HCT116 (cell line): ENCODE measurements at regions not wholly inside any gene's neighbourhood (a gene's known extent, or its start where the extent isn't known, plus 50 kb on each side); places are given as distances from the start of the nearest gene placed in this dataset.

Experiments
- ATAC-seq: fragments of 200-7000 bp; cut with Tn5 transposase; 2 replicates; pipeline ENCODE4 v1.9.1; 2020; ENCODE audit warnings: mild to moderate bottlenecking, moderate library complexity
- BruUV-seq: library from RNA; stranded (reverse); fragments of 400-500 nt; replicated peaks from 2 replicates; lab custom pipeline; 2021; lab: Mats Ljungman, UMichigan
- CTCF ChIA-PET: fragments of 300-600 bp; sonication (Branson Sonifier 250); formaldehyde crosslinking; loops from one replicate; lab custom pipeline; 2021; ENCODE audit warnings: antibody characterized with exemption; lab: Charles Lee
- POLR2A ChIA-PET: fragments of 300-600, 350-600 bp; sonication (Branson Sonifier 250); formaldehyde crosslinking; loops from one replicate; lab custom pipeline; 2021; ENCODE audit warnings: antibody characterized with exemption; lab: Charles Lee
- RAD21 ChIA-PET, 2 experiments: fragments of 300-600 bp; sonication (Branson Sonifier 250); formaldehyde crosslinking; loops; one replicate each; lab custom pipeline; 2023; ENCODE audit warnings: low total read pairs in 2 of 2; ENCODE audit not compliant: uncharacterized antibody in 2 of 2, unreplicated experiment in 2 of 2, low non-redundant PET in 1 of 2; lab: Charles Lee
- DNase-seq: peaks from one replicate; pipeline ENCODE4 v3.0.0-alpha.2; 2010; ENCODE audit warnings: low read depth, low spot score
- H2AFZ ChIP-seq: fragments of 200-600 bp; shearing (Covaris generic), sonication (generic); 2 replicates; pipeline ENCODE4 v1.6.1; 2017; ENCODE audit warnings: low read depth, mixed run types, mixed read lengths, antibody characterized with exemption, low read length; ENCODE audit not compliant: poor library complexity, severe bottlenecking
- H3K27ac ChIP-seq: 2 replicates; pipeline ENCODE4 v1.5.1; 2012; ENCODE audit warnings: low read depth, low read length
- H3K27me3 ChIP-seq: fragments of 200-600 bp; sonication (generic); 2 replicates; pipeline ENCODE4 v1.6.1; 2016; ENCODE audit warnings: mixed run types, low read length, mixed read lengths; ENCODE audit not compliant: insufficient read depth
- H3K36me3 ChIP-seq, 2 experiments: fragments of 200-500 bp in 1 of 2; fragments of 200-600 bp in 1 of 2; sonication (Bioruptor generic) in 1 of 2; sonication (generic) in 1 of 2; 2 replicates each; pipeline versions ENCODE4 v1.5.1 to v1.6.1; 2014 to 2016; ENCODE audit warnings: low read length in 2 of 2, inconsistent platforms in 1 of 2, mixed read lengths in 1 of 2, mixed run types in 1 of 2; ENCODE audit not compliant: insufficient read depth in 2 of 2, control insufficient read depth in 1 of 2
- H3K4me1 ChIP-seq, 2 experiments: fragments of 200-600 bp in 1 of 2; sonication (generic) in 1 of 2; 2 replicates each; pipeline versions ENCODE4 v1.5.1 to v1.6.1; 2012 to 2017; ENCODE audit warnings: low read length in 2 of 2, inconsistent platforms in 1 of 2, mild to moderate bottlenecking in 1 of 2, mixed read lengths in 1 of 2, mixed run types in 1 of 2, moderate library complexity in 1 of 2; ENCODE audit not compliant: insufficient read depth in 2 of 2, control insufficient read depth in 1 of 2
- H3K4me2 ChIP-seq: fragments of 200-600 bp; sonication (generic); 2 replicates; pipeline ENCODE4 v1.6.1; 2017; ENCODE audit warnings: mixed run types, low read length, mixed read lengths
- H3K4me3 ChIP-seq, 2 experiments: fragments of 200-600 bp in 1 of 2; sonication (generic) in 1 of 2; replicated peaks in 1 of 2; 2 replicates each; pipeline ENCODE4 v1.5.1; 2011 to 2016; ENCODE audit warnings: low read length in 2 of 2, control low read depth in 1 of 2, low read depth in 1 of 2, mild to moderate bottlenecking in 1 of 2, mixed read lengths in 1 of 2, mixed run types in 1 of 2
- H3K79me2 ChIP-seq: fragments of 200-600 bp; sonication (generic); 2 replicates; pipeline ENCODE4 v1.6.1; 2017; ENCODE audit warnings: mild to moderate bottlenecking, mixed run types, low read length, moderate library complexity, mixed read lengths; ENCODE audit not compliant: insufficient read depth
- H3K9ac ChIP-seq: fragments of 200-600 bp; sonication (generic); 2 replicates; pipeline ENCODE4 v1.6.1; 2016; ENCODE audit warnings: low read length, mixed read lengths
- H3K9me2 ChIP-seq: fragments of 200-600 bp; sonication (generic), shearing (Covaris generic); 2 replicates; pipeline ENCODE4 v1.6.1; 2017; ENCODE audit warnings: mixed run types, mild to moderate bottlenecking, moderate library complexity; ENCODE audit not compliant: insufficient read depth
- H3K9me3 ChIP-seq, 2 experiments: fragments of 200-500 bp in 1 of 2; fragments of 200-600 bp in 1 of 2; sonication (Bioruptor generic) in 1 of 2; sonication (generic) in 1 of 2; 2 replicates each; pipeline ENCODE4 v1.6.1; 2014 to 2017; ENCODE audit warnings: low read length in 2 of 2, mixed read lengths in 2 of 2, inconsistent platforms in 1 of 2, low read depth in 1 of 2, mild to moderate bottlenecking in 1 of 2, mixed run types in 1 of 2, moderate library complexity in 1 of 2; ENCODE audit not compliant: control insufficient read depth in 1 of 2, insufficient read depth in 1 of 2
- H4K20me1 ChIP-seq: fragments of 200-600 bp; sonication (generic), shearing (Covaris generic); 2 replicates; pipeline ENCODE4 v1.6.1; 2017; ENCODE audit warnings: mixed run types, mild to moderate bottlenecking, moderate library complexity; ENCODE audit not compliant: insufficient read depth
- ATF3 ChIP-seq: IDR thresholded peaks from 2 replicates; pipeline ENCODE4 v1.6.1; 2012
- CEBPB ChIP-seq: IDR thresholded peaks from 2 replicates; pipeline ENCODE4 v1.6.1; 2012; ENCODE audit warnings: low read depth
- CTCF ChIP-seq, 3 experiments: fragments of 200-600 bp in 1 of 3; sonication (generic) in 1 of 3; IDR thresholded peaks in 2 of 3; conservative IDR thresholded peaks in 1 of 3; 2 replicates each; pipeline ENCODE4 v1.5.1; 2012 to 2017; ENCODE audit warnings: low read depth in 2 of 3, low read length in 2 of 3, antibody characterized with exemption in 1 of 3, borderline replicate concordance in 1 of 3, control low read depth in 1 of 3, mild to moderate bottlenecking in 1 of 3, mixed read lengths in 1 of 3, mixed run types in 1 of 3, moderate library complexity in 1 of 3; ENCODE audit not compliant: insufficient read depth in 1 of 3
- EGR1 ChIP-seq: IDR thresholded peaks from 2 replicates; pipeline ENCODE4 v1.6.1; 2012; ENCODE audit warnings: low read depth
- ELF1 ChIP-seq: IDR thresholded peaks from 2 replicates; pipeline ENCODE4 v1.6.1; 2012; ENCODE audit warnings: low read depth, borderline replicate concordance
- EZH2 ChIP-seq: fragments of 200-600 bp; sonication (generic); IDR thresholded peaks from 2 replicates; pipeline ENCODE4 v1.6.1; 2017; ENCODE audit warnings: antibody characterized with exemption, mixed run types
- EZH2phosphoT487 ChIP-seq: fragments of 200-600 bp; IDR thresholded peaks from 2 replicates; pipeline ENCODE4 v1.6.1; 2018; ENCODE audit warnings: antibody characterized with exemption, borderline replicate concordance
- FOSL1 ChIP-seq: IDR thresholded peaks from 2 replicates; pipeline ENCODE4 v1.6.1; 2012; ENCODE audit warnings: low read depth
- JUND ChIP-seq: IDR thresholded peaks from 2 replicates; pipeline ENCODE4 v1.6.1; 2012
- MAX ChIP-seq: IDR thresholded peaks from 2 replicates; pipeline ENCODE4 v1.6.1; 2012
- POLR2A ChIP-seq: IDR thresholded peaks from 2 replicates; pipeline ENCODE4 v1.7.0; 2011; ENCODE audit warnings: borderline replicate concordance; ENCODE audit not compliant: insufficient read depth, insufficient read length; ENCODE audit errors: extremely low read depth
- POLR2AphosphoS5 ChIP-seq: IDR thresholded peaks from 2 replicates; pipeline ENCODE4 v1.6.1; 2011; ENCODE audit warnings: mild to moderate bottlenecking, low read depth, low read length, moderate library complexity
- SP1 ChIP-seq: IDR thresholded peaks from 2 replicates; pipeline ENCODE4 v1.6.1; 2012; ENCODE audit warnings: low read depth
- SRF ChIP-seq: IDR thresholded peaks from 2 replicates; pipeline ENCODE4 v1.6.1; 2012; ENCODE audit warnings: low read depth
- TCF7L2 ChIP-seq: IDR thresholded peaks from 2 replicates; pipeline ENCODE4 v1.7.0; 2011; ENCODE audit warnings: borderline replicate concordance, inconsistent platforms; ENCODE audit not compliant: insufficient read depth, insufficient read length; ENCODE audit errors: extremely low read depth
- YY1 ChIP-seq: IDR thresholded peaks from 2 replicates; pipeline ENCODE4 v1.6.1; 2011; ENCODE audit warnings: low read length, low read depth, moderate library complexity, mild to moderate bottlenecking; ENCODE audit not compliant: insufficient replicate concordance; ENCODE audit errors: extremely low read depth
- ZBTB33 ChIP-seq: IDR thresholded peaks from 2 replicates; pipeline ENCODE4 v1.6.1; 2011; ENCODE audit warnings: mild to moderate bottlenecking, low read length, moderate library complexity; ENCODE audit not compliant: insufficient replicate concordance; ENCODE audit errors: extremely low read depth
- ZFX ChIP-seq: fragments of 450-650 bp; IDR thresholded peaks from 2 replicates; pipeline ENCODE4 v1.6.1; 2017
- ZNF274 ChIP-seq: fragments of 200-500 bp; sonication (Bioruptor generic); IDR thresholded peaks from 2 replicates; pipeline ENCODE4 v1.6.1; 2014; ENCODE audit warnings: mild to moderate bottlenecking, low read depth, low read length, inconsistent platforms
- intact Hi-C: fragments of 100-400 bp; cut with micrococcal nuclease; formaldehyde crosslinking; loops from 2 replicates; pipeline ENCODE4 v1.10.0; 2022

- TF ChIP-seq ZNF274 (no peak), FOSL1 (no peak), TCF7L2 (no peak), CTCF (IDR thresholded peaks at IDR 0.05 in 2 of 3, conservative IDR thresholded peaks at IDR 0.05 in 1 of 3; ENCODE audit: borderline replicate concordance in 1 of 3, insufficient read depth in 1 of 3, low read depth in 2 of 3, low read length in 2 of 3) (no peak), POLR2AphosphoS5 (no peak)
Measured at GRCh38 chr4:37082912-37083311, 161.6 kb upstream of the NWD2 start (continued).

GRCh38 chr4:37095925-37096324, 148.6 kb upstream of the NWD2 start:
- no peak overlapping the region for H3K27ac ChIP-seq
- no peak overlapping the region for H3K4me2 ChIP-seq
- ChIA-PET RAD21 (no interaction called here), CTCF (no interaction called here), POLR2A (no interaction called here)
- no peak overlapping the region for H3K9ac ChIP-seq
- no TSS peak for BruUV-seq
- H4K20me1 ChIP-seq: no peaks in the 10 kb centered on the region
- H3K4me3 ChIP-seq: no peak overlapping the region
- H3K36me3 ChIP-seq: no peaks in the 10 kb centered on the region
- H3K27me3 ChIP-seq: 0 out of 2 replicates have a peak, but pooled peaks cover 4% of the 10 kb centered on the region
- no peaks in the 10 kb centered on the region for H3K9me3 ChIP-seq
- DNase-seq (no peak), ATAC-seq (no peak)
- H3K79me2 ChIP-seq: no peaks in the 10 kb centered on the region
- intact Hi-C loops: no loop called here
- H3K9me2 ChIP-seq: no peaks in the 10 kb centered on the region
- no peaks in the 10 kb centered on the region for H3K4me1 ChIP-seq
- H2AFZ ChIP-seq: no peak overlapping the region
- no peak for TF ChIP-seq POLR2A
- no peak for TF ChIP-seq MAX
- no peak for TF ChIP-seq ELF1
- TF ChIP-seq TCF7L2: no peak
- no peak for TF ChIP-seq FOSL1
- no peak for TF ChIP-seq ATF3
- no peak for TF ChIP-seq CEBPB
- TF ChIP-seq YY1: no peak
- TF ChIP-seq EZH2phosphoT487: no peak
- TF ChIP-seq EZH2: no peak
- no peak for TF ChIP-seq SP1
- TF ChIP-seq POLR2AphosphoS5: no peak
- no peak for TF ChIP-seq JUND
- no peak for TF ChIP-seq ZFX
- no peak for TF ChIP-seq CTCF (IDR thresholded peaks at IDR 0.05 in 2 of 3, conservative IDR thresholded peaks at IDR 0.05 in 1 of 3; ENCODE audit: borderline replicate concordance in 1 of 3, insufficient read depth in 1 of 3, low read depth in 2 of 3, low read length in 2 of 3)
- no peak for TF ChIP-seq SRF
- TF ChIP-seq EGR1: no peak
- no peak for TF ChIP-seq ZBTB33
